Lung (tissue), 11 donors: ENCODE measurements at regions not wholly inside any gene's neighbourhood (a gene's known extent, or its start where the extent isn't known, plus 50 kb on each side); places are given as distances from the start of the nearest gene placed in this dataset.

Source experiments
- ATAC-seq: fragments of 200-7000 bp; cut with Tn5 transposase; one replicate; pipeline ENCODE4 v1.9.1; 2020; ENCODE audit warnings: moderate number of reproducible peaks; ENCODE audit not compliant: insufficient read depth, low FRiP score
- DNase-seq, 3 donors: peaks; one replicate each; pipeline ENCODE4 v3.0.0-alpha.2; 2013 to 2017
- H3K27ac ChIP-seq, 2 donors: one replicate each; pipeline ENCODE4 v1.5.1; 2013; ENCODE audit warnings: mild to moderate bottlenecking in 2 of 2, moderate library complexity in 2 of 2, control low read depth in 1 of 2, inconsistent platforms in 1 of 2, low read depth in 1 of 2, low read length in 1 of 2
- H3K27me3 ChIP-seq, 3 donors: one replicate each; pipeline ENCODE4 v1.5.1; 2013; ENCODE audit warnings: low read length in 2 of 3; ENCODE audit not compliant: control insufficient read depth in 3 of 3, insufficient read depth in 3 of 3
- H3K36me3 ChIP-seq, 4 donors: one replicate each; pipeline ENCODE4 v1.5.1; 2013; ENCODE audit warnings: low read length in 4 of 4, mild to moderate bottlenecking in 1 of 4, moderate library complexity in 1 of 4; ENCODE audit not compliant: control insufficient read depth in 4 of 4, insufficient read depth in 4 of 4
- H3K4me1 ChIP-seq, 5 donors: one replicate each; pipeline ENCODE4 v1.5.1; 2013; ENCODE audit warnings: low read length in 5 of 5, mild to moderate bottlenecking in 2 of 5, moderate library complexity in 1 of 5; ENCODE audit not compliant: control insufficient read depth in 5 of 5, insufficient read depth in 5 of 5
- H3K4me3 ChIP-seq: one replicate; pipeline ENCODE4 v1.5.1; 2013; ENCODE audit warnings: mild to moderate bottlenecking, control low read depth, moderate library complexity
- H3K9ac ChIP-seq, 2 donors: one replicate each; pipeline ENCODE4 v1.5.1; 2013; ENCODE audit warnings: low read length in 2 of 2, control low read depth in 1 of 2; ENCODE audit not compliant: insufficient read depth in 1 of 2
- H3K9me3 ChIP-seq, 4 donors: one replicate each; pipeline ENCODE4 v1.5.1; 2013; ENCODE audit warnings: low read length in 3 of 4, mild to moderate bottlenecking in 1 of 4, moderate library complexity in 1 of 4; ENCODE audit not compliant: control insufficient read depth in 4 of 4, insufficient read depth in 3 of 4
- WGBS, 2 donors: extraction: QIAGEN DNeasy Blood & Tissue Kit; methylation state at CpG; one replicate each; pipeline ENCODE4 v1.1.7; 2013; 5-methylcytosine and 5-hydroxymethylcytosine counted together
- TF ChIP-seq, protein P1 (sequence below): IDR thresholded peaks from 2 replicates; pipeline ENCODE4 v1.5.1; 2012; ENCODE audit warnings: mild to moderate bottlenecking; ENCODE audit errors: control extremely low read depth, extremely low read depth
- donor health status: control.
- donor health status: control.
- donor health status: Bipolar disorder and iron deficiency.
- donor health status: healthy.
- donor health status: DM: yes; HTN: yes; CAD: no.

GRCh38 chr20:55515832-55516231, 489.5 kb downstream of the CBLN4 start:
- ATAC-seq, result no peak
- WGBS, 2 donors, result 66% methylated on average over 3 of the region's 3 CpGs

DNA sequence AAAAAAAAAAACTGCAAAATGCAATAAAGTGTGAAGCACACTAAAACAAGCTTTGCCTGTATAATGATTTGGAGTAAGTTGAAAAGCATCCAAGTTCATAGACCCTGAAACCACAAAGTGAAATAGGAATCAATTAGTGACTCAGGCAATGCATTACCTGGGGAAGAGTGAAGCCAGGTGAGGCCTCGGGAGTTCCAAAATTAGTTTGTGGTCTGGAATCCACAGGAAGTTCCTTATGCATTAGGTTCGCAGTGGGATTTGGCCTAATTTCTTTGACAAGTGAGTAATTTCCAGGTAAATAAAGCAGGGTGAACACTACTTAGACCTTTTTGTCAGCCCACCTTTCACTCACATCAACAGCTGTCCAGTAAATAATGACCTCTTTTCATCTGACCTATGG, 490.8 kb downstream of the CBLN4 start:
- TF ChIP-seq, protein P1, sequence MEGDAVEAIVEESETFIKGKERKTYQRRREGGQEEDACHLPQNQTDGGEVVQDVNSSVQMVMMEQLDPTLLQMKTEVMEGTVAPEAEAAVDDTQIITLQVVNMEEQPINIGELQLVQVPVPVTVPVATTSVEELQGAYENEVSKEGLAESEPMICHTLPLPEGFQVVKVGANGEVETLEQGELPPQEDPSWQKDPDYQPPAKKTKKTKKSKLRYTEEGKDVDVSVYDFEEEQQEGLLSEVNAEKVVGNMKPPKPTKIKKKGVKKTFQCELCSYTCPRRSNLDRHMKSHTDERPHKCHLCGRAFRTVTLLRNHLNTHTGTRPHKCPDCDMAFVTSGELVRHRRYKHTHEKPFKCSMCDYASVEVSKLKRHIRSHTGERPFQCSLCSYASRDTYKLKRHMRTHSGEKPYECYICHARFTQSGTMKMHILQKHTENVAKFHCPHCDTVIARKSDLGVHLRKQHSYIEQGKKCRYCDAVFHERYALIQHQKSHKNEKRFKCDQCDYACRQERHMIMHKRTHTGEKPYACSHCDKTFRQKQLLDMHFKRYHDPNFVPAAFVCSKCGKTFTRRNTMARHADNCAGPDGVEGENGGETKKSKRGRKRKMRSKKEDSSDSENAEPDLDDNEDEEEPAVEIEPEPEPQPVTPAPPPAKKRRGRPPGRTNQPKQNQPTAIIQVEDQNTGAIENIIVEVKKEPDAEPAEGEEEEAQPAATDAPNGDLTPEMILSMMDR, result no peak
- Histone ChIP-seq H3K9me3 (peaks cover 0 to 3% (median 0%) of the 10 kb centered on the region in 4 donors), H3K27me3 (no peaks in the 10 kb centered on the region), H3K4me1 (peaks cover 0 to 4% (median 0%) of the 10 kb centered on the region in 5 donors), H3K27ac (no peak overlapping the region), H3K4me3 (no peak overlapping the region), H3K36me3 (no peaks in the 10 kb centered on the region), H3K9ac (no peak overlapping the region)
- WGBS, 2 donors, result 73 to 80% methylated on average over 2 of the region's 2 CpGs
- no peak for ATAC-seq
- no peak for DNase-seq

More at GRCh38 chr20:55515832-55516231, 489.5 kb downstream of the CBLN4 start:
- no peak for DNase-seq
- Histone ChIP-seq H3K9ac (no peak overlapping the region), H3K27ac (no peak overlapping the region), H3K4me3 (no peak overlapping the region), H3K36me3 (no peaks in the 10 kb centered on the region), H3K9me3 (peaks cover 0 to 3% (median 0%) of the 10 kb centered on the region in 4 donors), H3K4me1 (peaks cover 0 to 4% (median 0%) of the 10 kb centered on the region in 5 donors), H3K27me3 (no peaks in the 10 kb centered on the region)
- TF ChIP-seq, protein P1, result no peak

DNA sequence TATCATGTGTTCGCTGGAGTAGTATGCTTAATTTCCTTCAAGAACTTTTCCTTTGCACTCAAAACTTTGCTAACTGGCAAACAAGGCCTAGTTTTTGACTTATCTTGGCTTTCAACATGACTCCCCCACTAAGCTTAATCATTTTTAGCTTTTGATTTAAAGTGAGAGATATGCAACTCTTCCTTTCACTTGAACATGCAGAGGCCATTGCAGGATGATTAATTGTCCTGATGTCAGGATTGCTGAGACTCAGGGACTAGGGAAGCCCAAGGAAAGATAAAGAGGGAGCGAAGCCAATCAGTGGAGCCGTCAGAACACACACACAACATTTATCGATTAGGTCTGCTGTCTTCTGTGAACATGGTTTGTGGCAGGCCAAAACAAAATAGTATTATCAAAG, 491.4 kb downstream of the CBLN4 start:
- H3K27me3 ChIP-seq, result no peaks in the 10 kb centered on the region
- TF ChIP-seq, protein P1, result no peak
- H3K36me3 ChIP-seq, result no peaks in the 10 kb centered on the region
- H3K9me3 ChIP-seq, result peaks cover 0 to 3% (median 0%) of the 10 kb centered on the region in 4 donors
- DNase-seq, result peak in 2 of 3 donors; percentile 18 to 27
- no peak for ATAC-seq
- H3K4me3 ChIP-seq, result no peak overlapping the region
- H3K4me1 ChIP-seq, result peaks cover 0 to 4% (median 0%) of the 10 kb centered on the region in 5 donors
- WGBS, 2 donors, result 70 to 79% methylated on average over 4 of the region's 4 CpGs
- H3K27ac ChIP-seq, result no peak overlapping the region
- H3K9ac ChIP-seq, result no peak overlapping the region

- Histone ChIP-seq H3K9me3 (peaks cover 0 to 4% (median 0%) of the 10 kb centered on the region in 4 donors), H3K4me1 (no peaks in the 10 kb centered on the region), H3K36me3 (no peaks in the 10 kb centered on the region), H3K27me3 (no peaks in the 10 kb centered on the region), H3K27ac (no peak overlapping the region), H3K4me3 (no peak overlapping the region), H3K9ac (no peak overlapping the region)
- TF ChIP-seq, protein P1, result no peak
- no peak for DNase-seq
- ATAC-seq, result no peak
- WGBS, 2 donors, result 64 to 70% methylated on average over 4 of the region's 4 CpGs
Measured at GRCh38 chr20:55500130-55500529, 505.2 kb downstream of the CBLN4 start.
